ENCODE measurements at regions not wholly inside any gene's neighbourhood (a gene's known extent, or its start where the extent isn't known, plus 50 kb on each side); places are given as distances from the start of the nearest gene placed in this dataset.
"Not testable (repeated sequence)": the region's sequence is repeated elsewhere in the genome, so short reads cannot be mapped to it uniquely, and the experiment has no call there.

DNA sequence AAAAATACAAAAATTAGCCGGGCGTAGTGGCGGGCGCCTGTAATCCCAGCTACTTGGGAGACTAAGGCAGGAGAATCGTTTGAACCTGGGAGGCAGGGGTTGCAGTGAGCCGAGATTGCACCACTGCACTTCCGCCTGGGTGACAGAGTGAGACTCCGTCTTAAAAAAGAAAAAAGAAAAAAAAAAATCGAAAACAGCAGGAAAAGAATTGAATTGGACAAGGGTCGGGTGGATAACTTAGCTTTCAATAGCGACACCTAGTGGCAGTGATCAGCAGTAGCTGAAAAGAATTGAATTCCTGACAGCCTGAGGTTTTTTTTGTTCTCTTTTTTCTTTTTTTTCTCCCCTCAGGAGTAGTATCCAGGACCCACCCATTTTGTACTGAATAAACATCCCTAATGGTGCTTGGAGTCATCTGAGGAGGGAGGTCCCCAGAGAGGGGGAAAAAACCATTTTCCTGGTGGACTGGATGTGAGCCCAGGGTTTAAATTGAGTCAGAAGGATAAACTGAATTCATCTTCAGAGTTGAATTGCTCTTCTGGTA lies 55.1 kb downstream of the CYCS start:
- no peak for DNase-seq (ENCODE audit: low spot score)
- ATAC-seq = peak; percentile 96

- ATAC-seq (no peak), DNase-seq (ENCODE audit: low spot score) (no peak)
Observed at GRCh38 chr7:25068502-25069213, 56.4 kb downstream of the CYCS start.

DNA sequence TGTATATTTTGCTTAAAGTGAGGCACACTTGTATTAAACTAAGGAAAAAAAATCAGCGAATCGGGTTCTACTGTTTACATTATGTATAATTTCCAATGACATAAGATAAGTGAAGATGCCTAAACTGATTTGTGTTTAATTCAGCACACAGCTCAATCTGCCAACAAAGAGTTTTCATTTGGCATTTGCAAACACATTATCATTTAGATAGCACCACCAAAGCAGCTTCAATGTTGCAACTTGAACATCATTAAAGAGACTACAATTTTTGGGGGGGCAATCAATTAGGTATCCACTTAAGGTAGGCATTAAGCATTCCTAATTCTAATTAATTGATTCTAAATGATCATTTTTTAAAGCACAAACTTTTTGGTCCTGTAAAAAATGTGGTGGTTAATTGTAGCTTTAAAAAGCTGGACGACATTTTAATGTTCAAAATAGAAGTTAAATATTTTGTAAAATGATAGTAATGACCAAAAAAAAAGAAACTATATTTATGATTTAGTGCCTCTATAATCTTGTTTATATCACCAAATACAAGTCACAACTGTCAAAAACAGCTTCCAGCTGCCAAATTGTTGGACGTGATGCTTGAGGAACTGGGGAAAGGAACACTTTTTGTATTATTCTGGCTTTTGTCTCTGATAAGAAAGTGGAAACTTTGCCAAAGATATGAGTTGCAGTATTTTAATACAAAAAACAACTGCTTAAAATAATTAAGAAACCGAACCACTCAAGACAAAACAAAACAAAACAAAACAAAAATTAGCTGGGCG lies 57.1 kb downstream of the CYCS start:
- DNase-seq (ENCODE audit: low spot score) (no peak), ATAC-seq (no peak)

DNA sequence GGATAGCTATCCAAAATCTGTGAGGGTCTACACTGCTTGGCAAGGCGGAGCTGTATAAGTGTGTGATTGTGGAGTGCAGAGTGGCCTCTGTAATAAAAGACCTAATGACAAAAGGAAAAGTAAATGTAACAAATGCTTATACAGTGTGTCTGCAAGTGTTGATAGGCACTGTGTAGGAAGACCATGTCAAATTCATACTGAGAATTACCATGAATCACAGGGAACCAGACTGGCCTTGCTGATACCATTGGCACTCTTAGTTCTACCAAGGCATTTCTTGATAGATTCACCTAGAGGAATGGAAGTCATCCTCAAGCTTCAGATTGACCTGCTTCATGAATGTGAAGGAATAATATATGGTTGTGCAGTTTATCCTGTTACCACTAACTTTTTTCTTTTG lies 58.8 kb downstream of the CYCS start:
- no peak for DNase-seq (ENCODE audit: low spot score)
- no peak for ATAC-seq

DNA sequence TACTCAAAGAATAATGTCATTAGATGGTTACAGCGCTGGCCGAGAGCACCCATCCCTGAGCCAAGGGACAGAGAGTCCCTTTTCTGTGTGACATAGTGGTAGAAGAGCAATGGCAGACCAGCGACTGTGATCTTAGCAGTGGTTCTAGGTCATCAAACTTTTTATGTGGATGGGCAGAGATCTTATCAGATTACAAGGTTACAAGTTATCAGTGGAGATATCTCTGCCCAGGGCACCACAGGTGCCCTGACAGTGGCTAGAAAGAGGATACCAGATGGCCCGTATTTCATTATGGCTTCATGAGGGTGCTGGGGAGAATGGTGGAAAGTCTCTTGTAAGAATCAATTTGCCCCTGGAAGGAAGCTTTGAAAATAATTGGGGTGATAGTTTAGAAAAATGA lies 62.7 kb downstream of the CYCS start:
- ATAC-seq = no peak
- DNase-seq (ENCODE audit: low spot score) = no peak

- ATAC-seq (no peak), DNase-seq (ENCODE audit: low spot score) (no peak)
Observed at GRCh38 chr7:25060487-25061055, 64.5 kb downstream of the CYCS start.

- ATAC-seq (no peak), DNase-seq (ENCODE audit: low spot score) (no peak)
Observed at GRCh38 chr7:25059576-25059975, 65.5 kb downstream of the CYCS start.

- no peak for DNase-seq (ENCODE audit: low spot score)
- ATAC-seq = no peak
Observed at GRCh38 chr7:25056368-25056767, 68.7 kb downstream of the CYCS start.

DNA sequence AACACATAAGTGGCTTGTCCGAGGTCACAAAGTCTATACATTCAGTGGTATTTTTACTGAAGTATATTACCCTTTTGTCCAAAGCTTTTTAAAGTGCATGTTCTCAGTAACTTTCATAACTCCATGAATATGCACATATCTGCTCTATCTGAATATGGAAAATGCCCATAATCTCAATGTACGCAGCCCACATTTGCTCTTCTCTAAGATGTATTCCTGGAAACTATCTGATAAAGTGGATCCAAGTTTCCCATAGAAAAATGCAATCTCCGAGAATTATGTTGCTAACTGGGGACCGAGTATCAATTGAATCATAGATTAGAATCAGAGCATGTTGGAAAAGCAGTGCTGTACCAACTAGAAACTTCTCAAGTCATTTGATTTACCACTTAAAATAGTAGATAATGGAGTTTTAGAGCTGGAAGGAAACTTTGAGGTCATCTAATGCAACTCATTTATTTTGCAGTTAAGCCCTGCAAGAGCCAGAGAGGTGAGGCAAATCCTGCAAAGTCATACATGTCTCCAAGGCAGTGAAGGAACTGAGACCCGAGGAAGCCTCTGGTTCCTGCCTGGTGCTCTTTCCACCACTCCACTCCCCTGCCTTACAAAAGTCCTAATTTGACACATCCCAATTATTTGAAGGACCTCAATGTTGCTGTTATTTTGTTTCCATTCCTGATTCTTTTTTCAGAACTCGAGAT lies 69.4 kb downstream of the CYCS start:
- ATAC-seq (no peak), DNase-seq (ENCODE audit: low spot score) (no peak)

DNA sequence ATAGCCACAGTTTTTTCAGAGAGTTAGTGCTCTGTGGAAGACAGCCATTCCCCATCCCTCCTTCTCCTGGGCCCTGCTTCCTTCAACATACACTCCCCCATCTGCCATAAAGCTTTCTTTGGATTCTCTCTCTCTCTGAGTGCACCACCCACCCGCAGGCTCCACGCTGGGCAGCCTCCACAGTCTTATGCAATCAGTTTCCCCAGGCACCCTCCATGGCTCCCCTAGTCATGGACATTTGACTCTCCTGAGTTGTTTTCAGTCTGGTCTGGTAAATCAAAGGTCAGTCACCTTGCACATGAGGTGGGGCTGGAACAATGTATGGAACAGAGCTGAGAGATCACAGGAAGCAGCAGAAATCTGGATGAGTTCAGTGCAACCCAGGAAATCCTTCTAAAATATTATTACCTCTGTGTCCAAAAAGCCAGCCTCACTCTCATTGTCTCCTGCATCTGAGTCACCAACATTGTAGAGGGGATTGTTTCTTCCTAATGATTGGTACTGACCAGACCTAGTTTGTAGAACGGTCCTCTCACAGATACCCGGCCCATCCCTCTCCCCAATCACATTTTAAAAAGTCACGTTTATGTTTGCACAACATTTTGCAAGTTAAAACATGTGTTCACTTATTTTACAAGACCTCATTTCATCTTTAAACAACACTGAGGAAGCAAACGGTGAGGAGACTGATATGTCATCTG lies 70.1 kb downstream of the CYCS start:
- DNase-seq (ENCODE audit: low spot score) (no peak), ATAC-seq (no peak)

GRCh38 chr7:25050223-25050622 lies 70.2 kb upstream of the OSBPL3 start:
- ATAC-seq (no peak), DNase-seq (ENCODE audit: low spot score) (no peak)

DNA sequence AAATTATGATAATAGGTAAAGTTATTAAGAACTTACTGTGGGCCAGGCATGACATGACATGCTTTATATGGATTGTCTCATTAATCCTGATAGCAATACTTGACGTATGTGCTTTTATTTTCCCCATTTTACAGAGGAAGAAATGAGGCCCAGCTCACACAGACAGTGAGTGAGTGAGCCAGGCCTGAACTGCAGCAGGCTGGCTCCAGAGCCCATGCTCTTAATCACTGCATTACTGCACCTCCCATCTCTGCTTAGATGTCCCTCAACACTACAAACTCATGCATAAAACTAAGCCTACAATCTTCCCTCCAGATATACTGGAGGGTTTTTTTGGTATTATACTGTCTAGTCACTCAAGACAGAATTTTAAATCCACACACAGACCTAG lies 68.5 kb upstream of the OSBPL3 start:
- ATAC-seq (no peak), DNase-seq (ENCODE audit: low spot score) (no peak)

DNA sequence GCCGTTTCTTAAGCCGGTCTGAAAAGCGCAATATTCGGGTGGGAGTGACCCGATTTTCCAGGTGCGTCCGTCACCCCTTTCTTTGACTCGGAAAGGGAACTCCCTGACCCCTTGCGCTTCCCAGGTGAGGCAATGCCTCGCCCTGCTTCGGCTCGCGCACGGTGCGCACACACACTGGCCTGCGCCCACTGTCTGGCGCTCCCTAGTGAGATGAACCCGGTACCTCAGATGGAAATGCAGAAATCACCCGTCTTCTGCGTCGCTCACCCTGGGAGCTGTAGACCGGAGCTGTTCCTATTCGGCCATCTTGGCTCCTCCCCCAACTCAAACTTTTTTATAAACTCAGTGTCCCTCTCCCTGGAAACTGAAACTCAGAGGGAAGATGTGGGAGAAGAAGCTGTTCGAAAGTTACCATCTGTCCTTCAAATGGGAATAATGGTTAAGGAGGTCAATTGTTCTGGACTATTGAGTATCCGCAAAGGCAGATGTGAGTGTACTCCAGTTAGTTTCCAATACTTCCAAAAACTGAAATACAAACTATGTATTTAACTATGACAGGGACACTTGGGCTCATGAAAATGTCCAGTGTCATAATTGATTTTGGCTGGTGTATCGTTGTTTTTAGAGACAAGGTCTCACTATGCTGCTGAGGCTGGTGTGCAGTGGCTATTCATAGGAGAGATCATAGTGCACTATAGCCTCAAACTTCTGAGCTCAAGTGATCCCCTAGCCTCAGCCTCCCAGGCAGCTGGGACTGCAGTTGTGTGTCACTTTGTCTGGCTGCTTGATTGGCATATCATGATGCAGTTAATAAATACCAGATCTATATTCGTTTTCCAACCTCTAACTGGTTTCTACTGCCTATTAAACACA lies 67.8 kb upstream of the OSBPL3 start:
- not testable (repeated sequence) for DNase-seq (ENCODE audit: low spot score); ATAC-seq

DNA sequence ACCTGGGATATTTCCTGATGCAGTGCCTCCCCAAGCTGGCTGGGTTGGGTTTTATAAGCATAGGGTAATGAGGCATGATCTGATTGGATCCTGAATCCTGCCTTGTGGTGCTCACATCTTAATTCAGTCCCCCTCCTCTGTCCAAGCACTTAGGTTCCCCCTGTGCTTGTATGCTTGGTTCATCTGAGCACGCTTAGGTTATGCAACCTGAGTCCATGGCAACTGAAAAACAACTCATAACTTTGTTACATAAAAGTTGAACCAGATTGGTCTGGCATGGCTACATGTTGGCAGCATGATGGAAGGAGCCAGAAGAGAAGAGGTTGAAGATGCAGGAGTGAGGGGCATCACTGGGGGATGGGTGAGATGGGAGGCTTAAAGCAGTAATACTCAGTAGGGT lies 57.3 kb upstream of the OSBPL3 start:
- ATAC-seq (no peak), DNase-seq (ENCODE audit: low spot score) (no peak)

- ATAC-seq (no peak), DNase-seq (ENCODE audit: low spot score) (no peak)
Observed at GRCh38 chr7:25035274-25035673, 55.3 kb upstream of the OSBPL3 start.

- DNase-seq (ENCODE audit: low spot score) = no peak
- ATAC-seq = no peak
Observed at GRCh38 chr7:25034136-25034535, 54.2 kb upstream of the OSBPL3 start.

- no peak for ATAC-seq
- no peak for DNase-seq (ENCODE audit: low spot score)
Observed at GRCh38 chr7:25032774-25033743, 53.1 kb upstream of the OSBPL3 start.

- DNase-seq (ENCODE audit: low spot score) (no peak), ATAC-seq (no peak)
Observed at GRCh38 chr7:25031432-25031831, 51.5 kb upstream of the OSBPL3 start.

- DNase-seq (ENCODE audit: low spot score) (no peak), ATAC-seq (no peak)
Observed at GRCh38 chr7:25031007-25031406, 51.0 kb upstream of the OSBPL3 start.
